Stomach (tissue), 8 donors: ENCODE measurements at regions not wholly inside any gene's neighbourhood (a gene's known extent, or its start where the extent isn't known, plus 50 kb on each side); places are given as distances from the start of the nearest gene placed in this dataset.

Experiments
- DNase-seq, 2 donors: peaks; one replicate each; pipeline versions ENCODE4 v3.0.0 to v3.0.0-alpha.2; 2013 to 2019
- H3K27ac ChIP-seq, 5 donors: fragments of 200-600 bp in 4 of 5; sonication (generic) in 4 of 5; one replicate each; pipeline ENCODE4 v1.5.1; 2013 to 2019; ENCODE audit warnings: mild to moderate bottlenecking in 1 of 5, moderate library complexity in 1 of 5
- H3K27me3 ChIP-seq, 3 donors: fragments of 200-600 bp; sonication (generic); one replicate each; pipeline ENCODE4 v1.5.1; 2017 to 2019; ENCODE audit warnings: mixed run types in 1 of 3
- H3K36me3 ChIP-seq, 4 donors: fragments of 200-600 bp; sonication (generic); 1 replicate in 3 of 4; 2 replicates in 1 of 4; pipeline ENCODE4 v1.5.1; 2016 to 2019
- H3K4me1 ChIP-seq, 4 donors: fragments of 200-600 bp; sonication (generic); one replicate each; pipeline ENCODE4 v1.5.1; 2016 to 2019
- H3K4me3 ChIP-seq, 4 donors: fragments of 200-600 bp; sonication (generic) in 3 of 4; one replicate each; pipeline ENCODE4 v1.5.1; 2016 to 2019; ENCODE audit warnings: mild to moderate bottlenecking in 1 of 4
- H3K9me3 ChIP-seq, 4 donors: fragments of 200-600 bp; sonication (generic); one replicate each; pipeline ENCODE4 v1.5.1; 2016 to 2019
- EP300 ChIP-seq: sonication (generic); formaldehyde crosslinking; IDR thresholded peaks from one replicate; pipeline ENCODE4 v1.6.1; 2017; ENCODE audit warnings: antibody characterized with exemption
- POLR2A ChIP-seq, 4 donors: fragments of 450-650 bp; IDR thresholded peaks; one replicate each; pipeline ENCODE4 v1.6.1; 2016; ENCODE audit warnings: antibody characterized with exemption in 4 of 4, control low read depth in 2 of 4, mild to moderate bottlenecking in 1 of 4, moderate library complexity in 1 of 4
- POLR2AphosphoS5 ChIP-seq, 3 donors: sonication (generic); formaldehyde crosslinking; IDR thresholded peaks; one replicate each; pipeline ENCODE4 v1.6.1; 2016; ENCODE audit warnings: antibody characterized with exemption in 3 of 3
- WGBS, 5 donors: extraction: QIAGEN DNeasy Blood & Tissue Kit in 3 of 5; methylation state at CpG; one replicate each; pipeline versions ENCODE4 v1.1.5 to v1.1.7; 2013 to 2018; 5-methylcytosine and 5-hydroxymethylcytosine counted together
- intact Hi-C: fragments of 100-400 bp; cut with DNase I; formaldehyde crosslinking; loops from one replicate; pipeline ENCODE4 v1.15.1; 2023; ENCODE audit warnings: low total_unique reads
- TF ChIP-seq, protein P1 (sequence below), 7 experiments: fragments of 450-650 bp in 4 of 7; fragments of 200-600 bp in 3 of 7; sonication (generic) in 3 of 7; IDR thresholded peaks; one replicate each; pipeline ENCODE4 v1.5.1; 2016 to 2019; ENCODE audit warnings: antibody characterized with exemption in 7 of 7, control low read depth in 2 of 7, mild to moderate bottlenecking in 1 of 7
- donor health status: healthy with polysubstance abuse.
- donor health status: Bipolar disorder and iron deficiency.
- donor health status: healthy.

DNA sequence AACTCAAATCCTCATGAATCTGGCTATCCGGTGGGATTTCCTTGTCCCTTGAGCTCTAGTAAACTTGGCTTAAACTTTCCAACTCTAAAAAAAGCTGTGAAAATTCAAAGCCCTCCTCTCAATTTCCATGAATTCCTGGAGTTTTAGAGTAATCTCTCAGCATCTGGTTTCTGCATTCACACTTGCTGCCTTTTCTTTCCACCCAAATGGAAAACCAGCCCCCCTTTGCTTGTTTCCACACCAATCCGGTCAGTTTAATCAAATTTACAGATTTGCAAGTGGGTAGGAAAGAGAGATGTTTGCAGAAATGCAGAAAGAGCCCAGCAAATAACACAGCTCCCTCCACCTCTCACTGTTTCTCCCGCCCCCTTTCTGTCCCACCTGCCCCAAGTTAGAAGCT lies 91.1 kb downstream of the ENC1 start:
- Histone ChIP-seq H3K36me3 (no peaks in the 10 kb centered on the region), H3K4me3 (no peak overlapping the region), H3K9me3 (no peaks in the 10 kb centered on the region), H3K27ac (no peak overlapping the region), H3K4me1 (peaks cover 0 to 6% (median under 1%) of the 10 kb centered on the region in 4 donors), H3K27me3 (no peaks in the 10 kb centered on the region)
- TF ChIP-seq POLR2A (IDR thresholded peaks at IDR 0.05) = no peak
- TF ChIP-seq, protein P1, sequence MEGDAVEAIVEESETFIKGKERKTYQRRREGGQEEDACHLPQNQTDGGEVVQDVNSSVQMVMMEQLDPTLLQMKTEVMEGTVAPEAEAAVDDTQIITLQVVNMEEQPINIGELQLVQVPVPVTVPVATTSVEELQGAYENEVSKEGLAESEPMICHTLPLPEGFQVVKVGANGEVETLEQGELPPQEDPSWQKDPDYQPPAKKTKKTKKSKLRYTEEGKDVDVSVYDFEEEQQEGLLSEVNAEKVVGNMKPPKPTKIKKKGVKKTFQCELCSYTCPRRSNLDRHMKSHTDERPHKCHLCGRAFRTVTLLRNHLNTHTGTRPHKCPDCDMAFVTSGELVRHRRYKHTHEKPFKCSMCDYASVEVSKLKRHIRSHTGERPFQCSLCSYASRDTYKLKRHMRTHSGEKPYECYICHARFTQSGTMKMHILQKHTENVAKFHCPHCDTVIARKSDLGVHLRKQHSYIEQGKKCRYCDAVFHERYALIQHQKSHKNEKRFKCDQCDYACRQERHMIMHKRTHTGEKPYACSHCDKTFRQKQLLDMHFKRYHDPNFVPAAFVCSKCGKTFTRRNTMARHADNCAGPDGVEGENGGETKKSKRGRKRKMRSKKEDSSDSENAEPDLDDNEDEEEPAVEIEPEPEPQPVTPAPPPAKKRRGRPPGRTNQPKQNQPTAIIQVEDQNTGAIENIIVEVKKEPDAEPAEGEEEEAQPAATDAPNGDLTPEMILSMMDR (IDR thresholded peaks at IDR 0.05) = no peak
- TF ChIP-seq POLR2AphosphoS5 (IDR thresholded peaks at IDR 0.05) = no peak
- TF ChIP-seq EP300 = no peak
- intact Hi-C loops = no loop called here
- DNase-seq = no peak
- 86 to 88% (median 86%) methylated on average over 3 of the region's 3 CpGs for WGBS, 5 donors

DNA sequence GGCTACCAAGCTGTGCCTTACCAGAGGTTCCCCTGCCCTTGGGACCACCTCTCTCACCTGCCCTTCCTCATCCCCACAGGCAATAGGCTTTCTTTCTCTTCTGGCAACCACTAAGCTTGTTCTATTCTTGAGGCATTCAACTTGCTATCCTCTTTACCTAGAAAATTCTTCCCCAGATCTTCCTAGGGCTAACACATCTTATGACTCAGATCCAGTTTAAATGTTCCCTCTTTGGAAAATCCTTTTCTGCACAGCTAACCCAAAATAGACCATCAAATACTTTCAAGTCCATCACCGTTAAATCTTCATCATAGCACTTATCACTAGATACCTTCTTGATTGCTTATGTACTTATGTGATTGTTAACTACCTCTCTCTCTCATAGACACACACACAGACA lies 93.7 kb downstream of the ENC1 start:
- no peak overlapping the region for H3K4me3 ChIP-seq
- H3K4me1 ChIP-seq = peaks cover 13 to 26% (median 15%) of the 10 kb centered on the region in 4 donors
- no peak overlapping the region for H3K27ac ChIP-seq
- DNase-seq = no peak
- intact Hi-C loops = no loop called here
- H3K36me3 ChIP-seq = no peaks in the 10 kb centered on the region
- WGBS, 5 donors = 50 to 91% (median 68%) methylated on average over 1 of the region's 1 CpG
- no peak for TF ChIP-seq POLR2A (IDR thresholded peaks at IDR 0.05)
- TF ChIP-seq EP300 = no peak
- TF ChIP-seq, protein P1 (IDR thresholded peaks at IDR 0.05) = no peak
- no peak for TF ChIP-seq POLR2AphosphoS5 (IDR thresholded peaks at IDR 0.05)
- H3K27me3 ChIP-seq = no peaks in the 10 kb centered on the region
- no peaks in the 10 kb centered on the region for H3K9me3 ChIP-seq

DNA sequence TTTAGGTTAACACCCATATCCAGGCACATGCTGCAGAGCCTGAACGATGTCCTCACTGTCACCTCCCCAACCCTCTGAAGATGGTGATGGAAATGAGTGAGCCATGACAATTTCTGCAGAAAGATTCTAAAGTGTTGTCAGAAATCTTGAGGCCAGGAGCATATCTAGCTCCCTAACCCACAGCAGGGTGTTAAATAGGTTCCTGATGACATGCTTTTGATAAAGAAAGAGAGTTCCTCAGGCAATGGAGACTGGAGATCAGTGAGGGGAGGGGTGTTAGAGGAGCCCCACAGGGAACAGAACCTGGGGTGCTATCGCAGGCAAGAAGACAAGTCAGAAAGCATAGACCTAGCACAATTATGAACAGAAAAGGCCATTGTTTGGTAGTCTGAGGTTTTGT lies 95.7 kb downstream of the ENC1 start:
- Histone ChIP-seq H3K27me3 (no peaks in the 10 kb centered on the region), H3K4me3 (no peak overlapping the region), H3K27ac (no peak overlapping the region), H3K36me3 (no peaks in the 10 kb centered on the region), H3K9me3 (no peaks in the 10 kb centered on the region), H3K4me1 (peaks cover 25 to 43% (median 27%) of the 10 kb centered on the region in 4 donors)
- 95 to 100% (median 98%) methylated on average over 2 of the region's 2 CpGs for WGBS, 5 donors
- intact Hi-C loops = no loop called here
- TF ChIP-seq EP300 = no peak
- TF ChIP-seq, protein P1 (IDR thresholded peaks at IDR 0.05) = no peak
- TF ChIP-seq POLR2A (IDR thresholded peaks at IDR 0.05) = no peak
- TF ChIP-seq POLR2AphosphoS5 (IDR thresholded peaks at IDR 0.05) = no peak
- DNase-seq = no peak

DNA sequence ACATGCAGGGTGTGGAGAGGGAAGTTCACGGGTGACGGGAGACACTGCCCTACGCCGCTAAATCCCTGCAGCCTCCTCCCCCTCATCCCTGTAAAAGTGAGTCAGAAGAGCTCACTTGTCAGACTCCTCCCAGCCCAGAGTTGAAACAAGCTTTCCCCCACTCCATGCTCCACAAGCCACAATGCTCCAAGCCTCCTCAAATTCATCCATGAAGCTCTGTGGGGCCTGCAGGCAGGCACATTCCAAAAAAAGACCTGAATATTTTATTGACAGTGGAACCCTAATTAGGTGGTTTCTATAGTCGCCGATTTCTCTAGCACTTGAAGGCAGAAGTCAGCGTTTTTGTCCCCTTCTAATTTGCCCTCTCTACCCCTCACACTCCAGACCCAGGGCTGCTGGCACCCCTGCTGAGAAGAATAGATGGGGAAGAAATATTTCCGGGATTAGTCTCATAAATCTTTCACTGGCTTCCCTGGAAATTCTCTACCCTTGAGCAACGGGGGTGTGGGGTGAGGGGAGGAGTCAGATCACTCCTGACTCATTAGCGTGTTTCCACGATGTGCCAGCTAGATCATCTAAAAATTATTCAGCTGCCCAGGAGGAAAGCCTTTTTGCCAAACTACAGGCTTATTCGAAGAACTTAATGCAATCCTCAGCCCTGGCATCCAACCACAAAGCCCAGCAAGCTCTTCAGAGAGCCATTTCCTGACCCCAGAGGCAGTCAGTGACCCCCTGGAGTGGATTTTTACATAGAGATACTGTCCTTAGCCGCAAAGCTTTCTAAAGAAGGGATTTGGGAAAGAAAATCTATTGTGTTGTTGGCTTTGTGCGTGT lies 97.1 kb downstream of the ENC1 start:
- 28 to 36% (median 34%) methylated on average over 14 of the region's 14 CpGs for WGBS, 5 donors
- Histone ChIP-seq H3K27me3 (no peaks in the 10 kb centered on the region), H3K4me1 (peaks cover 26 to 56% (median 32%) of the 10 kb centered on the region in 4 donors), H3K9me3 (no peaks in the 10 kb centered on the region), H3K4me3 (no peak overlapping the region), H3K36me3 (no peaks in the 10 kb centered on the region), H3K27ac (peak overlapping the region; percentile 21 to 83 (median 64))
- intact Hi-C loops = no loop called here
- peak in 1 of 3 donors; percentile 27 for TF ChIP-seq POLR2AphosphoS5 (IDR thresholded peaks at IDR 0.05)
- TF ChIP-seq, protein P1 (IDR thresholded peaks at IDR 0.05) = no peak
- peak in 1 of 2 donors; percentile 47 for DNase-seq
